Stimulated activated CD4-positive, alpha-beta T cell treated with anti-CD3 and anti-CD28 coated beads, Interleukin-15, amount 100 ng/mL, for 48 hours (primary cell): ENCODE measurements at regions not wholly inside any gene's neighbourhood (a gene's known extent, or its start where the extent isn't known, plus 50 kb on each side); places are given as distances from the start of the nearest gene placed in this dataset.

Experiments used
- DNase-seq, 2 donors: peaks; one replicate each; pipeline ENCODE4 v3.0.0-alpha.2; 2020; ENCODE audit warnings: low read depth in 2 of 2

DNA sequence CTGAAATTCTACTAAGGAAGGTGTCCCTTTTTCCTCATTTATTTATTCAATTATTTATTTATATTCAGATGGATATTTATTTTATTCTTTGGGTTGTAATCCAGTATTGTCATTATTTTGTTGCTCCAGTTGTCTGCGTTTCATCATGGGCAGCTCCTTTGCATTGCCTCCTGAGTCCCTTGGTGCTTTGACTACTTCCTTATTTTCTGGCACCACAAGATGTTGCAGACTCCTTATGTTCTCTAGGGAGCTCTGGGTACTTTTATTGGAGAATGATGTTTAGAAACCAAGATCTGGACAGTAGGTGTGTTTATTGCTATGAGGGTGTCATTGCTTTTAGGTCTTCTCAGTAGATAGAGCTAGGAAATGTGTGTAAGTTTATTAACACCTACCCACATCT, 59.9 kb upstream of the ERRFI1 start:
- DNase-seq = no peak

DNA sequence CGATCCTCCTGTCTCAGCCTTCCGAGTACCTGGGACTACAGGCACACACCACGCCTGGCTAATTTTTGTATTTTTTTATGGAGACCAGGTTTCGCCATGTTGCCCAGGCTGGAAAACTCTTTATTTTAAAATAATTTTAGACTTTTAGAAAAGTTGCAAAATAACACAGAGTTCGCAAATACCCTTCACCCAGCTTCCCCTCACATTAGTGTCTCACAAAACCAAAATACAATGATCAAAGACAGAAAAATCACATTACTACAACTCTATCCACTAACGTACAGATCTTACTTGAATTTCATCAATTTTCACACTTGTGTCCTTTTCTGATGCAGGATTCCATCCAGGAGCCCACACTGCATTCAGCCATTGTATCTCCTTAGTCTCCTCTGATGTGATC, 58.8 kb upstream of the ERRFI1 start:
- DNase-seq = no peak

DNA sequence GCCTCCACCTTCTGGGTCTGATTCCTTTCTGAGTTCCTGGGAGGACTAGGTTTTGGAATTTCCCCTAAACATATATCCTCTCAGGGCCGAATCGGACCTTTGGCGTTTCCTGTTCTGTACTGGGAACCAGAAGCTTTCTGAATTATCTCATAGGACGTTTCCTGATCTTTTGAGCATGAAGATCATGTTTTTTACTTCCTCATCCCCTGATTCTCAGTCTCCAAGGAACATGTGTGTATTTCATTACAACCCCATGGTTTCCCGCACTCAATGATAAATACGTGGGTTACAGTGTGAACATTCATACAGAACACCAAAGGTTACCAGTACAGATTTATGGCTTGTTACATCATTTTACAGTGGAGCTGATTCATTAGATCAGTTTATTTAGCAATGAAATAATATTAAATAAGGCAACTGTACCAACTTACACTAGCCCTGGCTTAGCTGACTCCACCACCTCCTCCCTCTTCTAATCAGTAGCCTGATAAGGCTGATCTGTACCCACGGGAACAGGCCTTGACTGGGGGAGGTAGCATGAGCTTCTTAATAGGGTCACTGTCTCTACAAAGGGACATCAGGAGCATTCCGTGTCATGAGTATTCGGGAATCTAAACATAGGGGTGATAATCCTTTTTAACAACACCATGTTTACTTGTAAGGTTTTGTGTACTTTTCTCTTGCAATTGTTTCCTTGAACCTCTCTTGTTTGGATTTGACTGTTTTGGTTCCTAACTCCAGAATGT, 57.8 kb upstream of the ERRFI1 start:
- no peak for DNase-seq

- DNase-seq = no peak
These were observed 56.8 kb upstream of the ERRFI1 start for GRCh38 chr1:8082945-8083344.

DNA sequence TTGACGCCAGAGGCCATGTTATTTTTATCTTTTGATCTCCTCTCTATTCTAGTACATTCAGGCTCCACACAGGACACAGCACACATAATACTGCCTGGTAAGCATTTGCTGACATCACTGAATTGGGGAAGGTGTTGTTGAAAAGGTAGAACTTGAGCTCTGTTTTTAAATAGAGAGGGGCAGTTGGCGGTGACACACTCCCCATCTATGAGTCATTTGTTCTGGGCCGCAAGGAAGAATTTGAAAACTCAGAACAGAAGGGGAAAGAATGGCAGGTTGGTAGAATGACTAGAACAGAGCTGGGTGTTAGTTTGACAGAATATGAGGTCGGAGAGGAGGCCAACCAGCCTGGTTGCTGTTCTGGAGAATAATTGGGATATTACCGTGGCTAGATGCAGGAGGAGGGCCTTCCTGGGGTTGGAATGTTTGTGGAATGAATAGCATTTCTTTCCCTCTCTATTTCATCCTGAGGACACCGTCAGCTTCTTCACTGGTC, 52.1 kb upstream of the ERRFI1 start:
- DNase-seq = no peak

- no peak for DNase-seq
These were observed 51.5 kb upstream of the ERRFI1 start for GRCh38 chr1:8077602-8078001.

- no peak for DNase-seq
These were observed 51.0 kb upstream of the ERRFI1 start for GRCh38 chr1:8077120-8077573.

GRCh38 chr1:8076176-8076575, 50.1 kb upstream of the ERRFI1 start:
- no peak for DNase-seq
